H1 (cell line): ENCODE measurements at regions not wholly inside any gene's neighbourhood (a gene's known extent, or its start where the extent isn't known, plus 50 kb on each side); places are given as distances from the start of the nearest gene placed in this dataset.

Source experiments
- CTCF ChIA-PET: fragments of 300-600 bp; sonication (Branson Sonifier 250); formaldehyde crosslinking; loops from one replicate; lab custom pipeline; 2021; ENCODE audit not compliant: partially characterized antibody; lab: Charles Lee
- POLR2A ChIA-PET: fragments of 300-600 bp; sonication (Branson Sonifier 250); formaldehyde crosslinking; loops from one replicate; lab custom pipeline; 2021; ENCODE audit warnings: inconsistent platforms; ENCODE audit not compliant: partially characterized antibody; lab: Charles Lee
- DNase-seq, 2 experiments: peaks; one replicate each; pipeline versions ENCODE4 v3.0.0 to v3.0.0-alpha.2; 2010 to 2022; ENCODE audit warnings: low spot score in 2 of 2, low read depth in 1 of 2, mixed read lengths in 1 of 2
- FAIRE-seq: peaks from 2 replicates; lab custom pipeline; 2011; peaks lifted over from hg19 to GRCh38; lab: Jason Lieb, UNC
- H2AFZ ChIP-seq: 2 replicates; pipeline ENCODE4 v1.8.1; 2012; ENCODE audit warnings: low read length, inconsistent platforms
- H2AK5ac ChIP-seq: 2 replicates; pipeline ENCODE4 v1.6.1; 2013; ENCODE audit warnings: low read depth, low read length
- H2BK120ac ChIP-seq: replicated peaks from 2 replicates; pipeline ENCODE3; 2013; ENCODE audit warnings: low read depth, low read length, inconsistent platforms
- H2BK12ac ChIP-seq: 2 replicates; pipeline ENCODE4 v1.6.1; 2013; ENCODE audit warnings: low read depth, low read length
- H2BK15ac ChIP-seq: 2 replicates; pipeline ENCODE4 v1.6.1; 2013; ENCODE audit warnings: low read length
- H2BK20ac ChIP-seq: 2 replicates; pipeline ENCODE4 v1.6.1; 2013; ENCODE audit warnings: low read length
- H2BK5ac ChIP-seq: 2 replicates; pipeline ENCODE4 v1.6.1; 2013; ENCODE audit warnings: low read depth, low read length
- H3K14ac ChIP-seq: 2 replicates; pipeline ENCODE4 v1.6.1; 2013; ENCODE audit warnings: inconsistent platforms; ENCODE audit not compliant: insufficient read length
- H3K18ac ChIP-seq: 2 replicates; pipeline ENCODE4 v1.6.1; 2013; ENCODE audit warnings: low read length; ENCODE audit errors: extremely low read depth
- H3K23ac ChIP-seq: 2 replicates; pipeline ENCODE4 v1.6.1; 2013; ENCODE audit warnings: inconsistent platforms; ENCODE audit not compliant: insufficient read length
- H3K23me2 ChIP-seq: 2 replicates; pipeline ENCODE4 v1.6.1; 2013; ENCODE audit warnings: low read depth, low read length
- H3K27ac ChIP-seq: 2 replicates; pipeline ENCODE4 v1.6.1; 2011; ENCODE audit warnings: low read depth, low read length, inconsistent platforms
- H3K27me3 ChIP-seq, 4 experiments: replicated peaks in 1 of 4; 1 replicate in 1 of 4; 2 replicates in 3 of 4; pipeline versions ENCODE4 v1.6.1 to v1.8.1; 2011 to 2013; ENCODE audit warnings: low read length in 3 of 4, mild to moderate bottlenecking in 3 of 4, inconsistent platforms in 2 of 4, mixed read lengths in 2 of 4, moderate library complexity in 1 of 4; ENCODE audit not compliant: control insufficient read depth in 3 of 4, insufficient read depth in 3 of 4; ENCODE audit errors: extremely low read depth in 1 of 4
- H3K36me3 ChIP-seq, 4 experiments: 2 replicates each; pipeline versions ENCODE4 v1.6.1 to v1.8.1; 2011 to 2013; ENCODE audit warnings: mild to moderate bottlenecking in 4 of 4, low read length in 3 of 4, moderate library complexity in 2 of 4, control low read depth in 1 of 4, inconsistent platforms in 1 of 4; ENCODE audit not compliant: insufficient read depth in 4 of 4, control insufficient read depth in 2 of 4
- H3K4ac ChIP-seq: replicated peaks from 2 replicates; pipeline ENCODE3; 2013; ENCODE audit warnings: low read length, low read depth, mixed read lengths, inconsistent platforms; ENCODE audit not compliant: insufficient read length
- H3K4me1 ChIP-seq, 4 experiments: replicated peaks in 1 of 4; 1 replicate in 1 of 4; 2 replicates in 3 of 4; pipeline versions ENCODE4 v1.6.1 to v1.8.1; 2011 to 2013; ENCODE audit warnings: low read length in 3 of 4, inconsistent platforms in 2 of 4, mixed read lengths in 1 of 4; ENCODE audit not compliant: insufficient read depth in 4 of 4, control insufficient read depth in 3 of 4
- H3K4me2 ChIP-seq, 2 experiments: 2 replicates each; pipeline versions ENCODE4 v1.6.1 to v1.8.1; 2011 to 2013; ENCODE audit warnings: low read depth in 2 of 2, low read length in 2 of 2, control low read depth in 1 of 2, inconsistent platforms in 1 of 2, mild to moderate bottlenecking in 1 of 2; ENCODE audit not compliant: insufficient read depth in 1 of 2
- H3K4me3 ChIP-seq, 4 experiments: fragments of 200-600, 300-600 bp in 1 of 4; sonication (generic), shearing (Covaris generic), sonication (Bioruptor Twin) in 1 of 4; 2 replicates each; pipeline versions ENCODE4 v1.5.1 to v1.8.1; 2011 to 2016; ENCODE audit warnings: low read length in 4 of 4, low read depth in 3 of 4, control low read depth in 2 of 4, inconsistent platforms in 2 of 4, mild to moderate bottlenecking in 2 of 4, mixed read lengths in 1 of 4, moderate library complexity in 1 of 4; ENCODE audit not compliant: insufficient read depth in 2 of 4; ENCODE audit errors: extremely low read depth in 1 of 4
- H3K56ac ChIP-seq: replicated peaks from 2 replicates; pipeline ENCODE3; 2013; ENCODE audit warnings: low read depth, mild to moderate bottlenecking, mixed read lengths, low read length, inconsistent platforms; ENCODE audit not compliant: insufficient read length
- H3K79me1 ChIP-seq: 2 replicates; pipeline ENCODE4 v1.6.1; 2013; ENCODE audit warnings: low read depth, low read length, control low read depth
- H3K79me2 ChIP-seq, 2 experiments: 2 replicates each; pipeline versions ENCODE4 v1.6.1 to v1.8.1; 2012 to 2013; ENCODE audit warnings: low read length in 2 of 2, mild to moderate bottlenecking in 2 of 2, inconsistent platforms in 1 of 2; ENCODE audit not compliant: insufficient read depth in 2 of 2, control insufficient read depth in 1 of 2
- H3K9ac ChIP-seq, 4 experiments: replicated peaks in 1 of 4; 1 replicate in 1 of 4; 2 replicates in 3 of 4; pipeline versions ENCODE4 v1.6.1 to v1.8.1; 2011 to 2013; ENCODE audit warnings: low read depth in 3 of 4, low read length in 3 of 4, control low read depth in 2 of 4, mild to moderate bottlenecking in 2 of 4, moderate library complexity in 2 of 4, inconsistent platforms in 1 of 4; ENCODE audit errors: extremely low read depth in 1 of 4
- H3K9me3 ChIP-seq, 2 experiments: 2 replicates each; pipeline versions ENCODE4 v1.6.1 to v1.8.1; 2012 to 2013; ENCODE audit warnings: mild to moderate bottlenecking in 2 of 2, moderate library complexity in 2 of 2, control low read depth in 1 of 2, inconsistent platforms in 1 of 2, low read depth in 1 of 2, low read length in 1 of 2, mixed read lengths in 1 of 2; ENCODE audit not compliant: insufficient read depth in 2 of 2
- H4K20me1 ChIP-seq, 2 experiments: replicated peaks in 1 of 2; 2 replicates each; pipeline versions ENCODE3 to v1.8.1; 2011 to 2013; ENCODE audit warnings: inconsistent platforms in 2 of 2, low read length in 2 of 2, mild to moderate bottlenecking in 1 of 2; ENCODE audit not compliant: insufficient read depth in 2 of 2, control insufficient read depth in 1 of 2
- H4K5ac ChIP-seq: 2 replicates; pipeline ENCODE4 v1.6.1; 2013; ENCODE audit warnings: low read length, low read depth, mixed read lengths, inconsistent platforms; ENCODE audit not compliant: insufficient read length
- H4K8ac ChIP-seq: 2 replicates; pipeline ENCODE4 v1.8.0; 2013; ENCODE audit warnings: mild to moderate bottlenecking, moderate library complexity, low read length, inconsistent platforms; ENCODE audit not compliant: insufficient read depth; ENCODE audit errors: extremely low read depth
- H4K91ac ChIP-seq: replicated peaks from 2 replicates; pipeline ENCODE3; 2013; ENCODE audit warnings: low read length, mixed read lengths, inconsistent platforms; ENCODE audit not compliant: insufficient read length
- ASH2L ChIP-seq: fragments of 200-600, 300-600 bp; sonication (generic); IDR thresholded peaks from one replicate; pipeline ENCODE4 v1.7.1; 2017; ENCODE audit warnings: low read length
- BRCA1 ChIP-seq: IDR thresholded peaks from 2 replicates; pipeline ENCODE4 v1.6.1; 2012; ENCODE audit warnings: low read depth, low read length, improper control_type of control experiment
- CBX5 ChIP-seq: fragments of 300-800, 300-1000 bp; sonication (generic); IDR thresholded peaks from 2 replicates; pipeline ENCODE4 v1.7.1; 2016; ENCODE audit warnings: antibody characterized with exemption, low read length, low read depth
- CREB1 ChIP-seq: IDR thresholded peaks from 2 replicates; pipeline ENCODE4 v1.6.1; 2012; ENCODE audit warnings: inconsistent platforms
- CTBP2 ChIP-seq: IDR thresholded peaks from 2 replicates; pipeline ENCODE4 v1.7.0; 2011; ENCODE audit warnings: borderline replicate concordance, mild to moderate bottlenecking, moderate library complexity, mixed read lengths, low read length; ENCODE audit not compliant: insufficient read depth, insufficient read length
- EP300 ChIP-seq, 2 experiments: IDR thresholded peaks; 1 replicate in 1 of 2; 2 replicates in 1 of 2; pipeline ENCODE4 v1.6.1; 2011 to 2012; ENCODE audit warnings: low read depth in 2 of 2, low read length in 2 of 2, mild to moderate bottlenecking in 2 of 2, borderline replicate concordance in 1 of 2, inconsistent platforms in 1 of 2, moderate library complexity in 1 of 2
- FOSL1 ChIP-seq: IDR thresholded peaks from 2 replicates; pipeline ENCODE4 v1.6.1; 2011; ENCODE audit warnings: mild to moderate bottlenecking, low read depth, low read length, moderate library complexity; ENCODE audit not compliant: insufficient read depth
- JUN ChIP-seq: IDR thresholded peaks from 2 replicates; pipeline ENCODE4 v1.6.1; 2011; ENCODE audit warnings: low read depth, mild to moderate bottlenecking, improper control_type of control experiment, low read length
- JUND ChIP-seq: IDR thresholded peaks from 2 replicates; pipeline ENCODE4 v1.6.1; 2011; ENCODE audit warnings: mild to moderate bottlenecking, improper control_type of control experiment, low read length
- KDM1A ChIP-seq: fragments of 200-600, 300-600 bp; sonication (generic); IDR thresholded peaks from 2 replicates; pipeline ENCODE4 v1.7.1; 2016; ENCODE audit warnings: mild to moderate bottlenecking, low read length, borderline replicate concordance
- KDM5A ChIP-seq: fragments of 200-600 bp; IDR thresholded peaks from 2 replicates; pipeline ENCODE4 v1.7.1; 2012; ENCODE audit warnings: mild to moderate bottlenecking, low read length, inconsistent platforms, mixed read lengths
- MAFK ChIP-seq: IDR thresholded peaks from 2 replicates; pipeline ENCODE4 v1.6.1; 2012; ENCODE audit warnings: low read depth, mild to moderate bottlenecking, improper control_type of control experiment, low read length
- RNF2 ChIP-seq: fragments of 200-900, 300-1000 bp; sonication (generic); IDR thresholded peaks from 2 replicates; pipeline ENCODE4 v1.7.1; 2016; ENCODE audit warnings: borderline replicate concordance, low read depth, mild to moderate bottlenecking, antibody characterized with exemption, low read length; ENCODE audit not compliant: poor library complexity, severe bottlenecking; ENCODE audit errors: missing control alignments
- SP2 ChIP-seq: IDR thresholded peaks from 2 replicates; pipeline ENCODE4 v1.6.1; 2012; ENCODE audit warnings: mild to moderate bottlenecking, low read length, inconsistent platforms
- WGBS, 2 experiments: shearing (Covaris generic) in 1 of 2; methylation state at CpG; one replicate each; pipeline versions ENCODE4 v1.1.6 to v1.1.7; 2013 to 2015; ENCODE audit warnings: low lambda C conversion rate in 2 of 2, mixed read lengths in 2 of 2, inconsistent platforms in 1 of 2, low coverage in 1 of 2, missing lambda C conversion rate in 1 of 2; ENCODE audit not compliant: insufficient replicate concordance in 2 of 2, insufficient coverage in 1 of 2, insufficient read length in 1 of 2; ENCODE audit errors: extremely low coverage in 1 of 2, missing lambda C conversion rate in 1 of 2; 5-methylcytosine and 5-hydroxymethylcytosine counted together

- Histone ChIP-seq H3K56ac (no peak overlapping the region), H3K9me3 (no peaks in the 10 kb centered on the region), H3K9ac (no peak overlapping the region), H3K23me2 (no peaks in the 10 kb centered on the region), H3K27me3 (no peaks in the 10 kb centered on the region), H4K5ac (no peak overlapping the region), H4K91ac (no peak overlapping the region), H3K4me1 (peaks cover 0 to 10% (median 6%) of the 10 kb centered on the region in 4 experiments; a peak in 3 of 7 replicates), H2BK15ac (no peak overlapping the region), H4K20me1 (no peaks in the 10 kb centered on the region), H2BK20ac (no peak overlapping the region), H4K8ac (no peak overlapping the region; the same call in 1 of the 2 replicates), H3K14ac (no peak overlapping the region), H3K79me2 (peaks cover 0 to 60% of the 10 kb centered on the region in 2 experiments; a peak in 3 of 4 replicates), H2BK12ac (no peak overlapping the region), H2AK5ac (no peak overlapping the region), H2BK120ac (no peak overlapping the region), H3K4me2 (no peak overlapping the region), H2AFZ (no peak overlapping the region), H3K4me3 (no peak overlapping the region), H3K79me1 (no peaks in the 10 kb centered on the region; the same call in 1 of the 2 replicates), H3K36me3 (peaks cover 0 to 2% (median 0%) of the 10 kb centered on the region in 4 experiments; a peak in 2 of 8 replicates), H3K4ac (no peak overlapping the region), H3K27ac (no peak overlapping the region), H2BK5ac (no peak overlapping the region), H3K18ac (no peak overlapping the region), H3K23ac (no peak overlapping the region)
- ChIA-PET POLR2A (no interaction called here), CTCF (interaction anchor here (1.3 kb wide), 1 partner anchor 9 kb away, joined by 3 read pairs; no protein-coding TSS in a partner anchor)
- DNase-seq (no peak), FAIRE-seq (no peak)
- WGBS, 2 experiments = 82% methylated on average over 8 of the region's 8 CpGs; no CpG with 5 or more reads in 1 of the 2 experiments
- TF ChIP-seq RNF2 (no peak), JUND (no peak), JUN (no peak), KDM5A (no peak), BRCA1 (no peak), SP2 (no peak), CBX5 (no peak), CREB1 (no peak), MAFK (no peak), ASH2L (no peak), KDM1A (no peak), EP300 (IDR thresholded peaks at IDR 0.05; ENCODE audit: borderline replicate concordance in 1 of 2, low read depth in 2 of 2, low read length in 2 of 2) (no peak), FOSL1 (no peak), CTBP2 (no peak)
Observed at GRCh38 chr14:89486505-89486904, 69.5 kb upstream of the FOXN3 start.
